Natural killer cell (primary cell): ENCODE measurements at regions not wholly inside any gene's neighbourhood (a gene's known extent, or its start where the extent isn't known, plus 50 kb on each side); places are given as distances from the start of the nearest gene placed in this dataset.

Experiments used
- ATAC-seq, 3 donors: fragments of 150-1000 bp in 2 of 3; fragments of 200-7000 bp in 1 of 3; cut with Tn5 transposase; 1 replicate in 1 of 3; 2 replicates in 2 of 3; pipeline ENCODE4 v1.10.0; 2021; ENCODE audit warnings: mild to moderate bottlenecking in 2 of 3, moderate library complexity in 2 of 3
- DNase-seq, 2 donors: peaks; one replicate each; pipeline versions ENCODE4 v3.0.0 to v3.0.0-alpha.2; 2013 to 2021; ENCODE audit warnings: mixed read lengths in 1 of 2
- H3K27ac ChIP-seq: one replicate; pipeline ENCODE4 v1.5.1; 2013; ENCODE audit warnings: mild to moderate bottlenecking, low read length
- H3K27me3 ChIP-seq: one replicate; pipeline ENCODE4 v1.6.1; 2013; ENCODE audit warnings: low read length; ENCODE audit not compliant: control insufficient read depth, insufficient read depth
- H3K36me3 ChIP-seq: one replicate; pipeline ENCODE4 v1.6.1; 2013; ENCODE audit warnings: low read length; ENCODE audit not compliant: control insufficient read depth, insufficient read depth
- H3K4me1 ChIP-seq: one replicate; pipeline ENCODE4 v1.6.1; 2013; ENCODE audit warnings: low read length; ENCODE audit not compliant: control insufficient read depth, insufficient read depth
- H3K4me3 ChIP-seq: one replicate; pipeline ENCODE4 v1.5.1; 2013; ENCODE audit warnings: low read length
- H3K9me3 ChIP-seq: one replicate; pipeline ENCODE4 v1.6.1; 2013; ENCODE audit warnings: low read length; ENCODE audit not compliant: control insufficient read depth, insufficient read depth
- H3K27ac Mint-ChIP-seq, 2 donors: one replicate each; pipeline ENCODE4 v1.8.0; 2022; ENCODE audit warnings: mild to moderate bottlenecking in 2 of 2, mixed read lengths in 2 of 2, moderate library complexity in 1 of 2
- H3K27me3 Mint-ChIP-seq, 2 donors: one replicate each; pipeline ENCODE4 v1.8.0; 2022; ENCODE audit warnings: low read depth in 2 of 2, mixed read lengths in 2 of 2
- H3K36me3 Mint-ChIP-seq: one replicate; pipeline ENCODE4 v1.8.0; 2022; ENCODE audit warnings: mixed read lengths
- H3K4me1 Mint-ChIP-seq, 2 donors: one replicate each; pipeline ENCODE4 v1.8.0; 2022; ENCODE audit warnings: mixed read lengths in 2 of 2
- H3K4me3 Mint-ChIP-seq: one replicate; pipeline ENCODE4 v1.8.0; 2022; ENCODE audit warnings: mild to moderate bottlenecking, moderate library complexity, mixed read lengths
- H3K9me3 Mint-ChIP-seq, 2 donors: one replicate each; pipeline ENCODE4 v1.8.0; 2022; ENCODE audit warnings: mixed read lengths in 2 of 2
- WGBS: methylation state at CpG from one replicate; pipeline ENCODE4 v1.1.7; 2013; ENCODE audit warnings: missing lambda C conversion rate; ENCODE audit not compliant: insufficient coverage; 5-methylcytosine and 5-hydroxymethylcytosine counted together
- intact Hi-C: fragments of 100-400 bp; cut with micrococcal nuclease; formaldehyde crosslinking; loops from one replicate; pipeline ENCODE4 v1.14.2; 2022
- TF ChIP-seq, protein P1 (sequence below): fragments of 200-600 bp; IDR thresholded peaks from one replicate; pipeline ENCODE4 v1.8.0; 2022; ENCODE audit warnings: antibody characterized with exemption

DNA sequence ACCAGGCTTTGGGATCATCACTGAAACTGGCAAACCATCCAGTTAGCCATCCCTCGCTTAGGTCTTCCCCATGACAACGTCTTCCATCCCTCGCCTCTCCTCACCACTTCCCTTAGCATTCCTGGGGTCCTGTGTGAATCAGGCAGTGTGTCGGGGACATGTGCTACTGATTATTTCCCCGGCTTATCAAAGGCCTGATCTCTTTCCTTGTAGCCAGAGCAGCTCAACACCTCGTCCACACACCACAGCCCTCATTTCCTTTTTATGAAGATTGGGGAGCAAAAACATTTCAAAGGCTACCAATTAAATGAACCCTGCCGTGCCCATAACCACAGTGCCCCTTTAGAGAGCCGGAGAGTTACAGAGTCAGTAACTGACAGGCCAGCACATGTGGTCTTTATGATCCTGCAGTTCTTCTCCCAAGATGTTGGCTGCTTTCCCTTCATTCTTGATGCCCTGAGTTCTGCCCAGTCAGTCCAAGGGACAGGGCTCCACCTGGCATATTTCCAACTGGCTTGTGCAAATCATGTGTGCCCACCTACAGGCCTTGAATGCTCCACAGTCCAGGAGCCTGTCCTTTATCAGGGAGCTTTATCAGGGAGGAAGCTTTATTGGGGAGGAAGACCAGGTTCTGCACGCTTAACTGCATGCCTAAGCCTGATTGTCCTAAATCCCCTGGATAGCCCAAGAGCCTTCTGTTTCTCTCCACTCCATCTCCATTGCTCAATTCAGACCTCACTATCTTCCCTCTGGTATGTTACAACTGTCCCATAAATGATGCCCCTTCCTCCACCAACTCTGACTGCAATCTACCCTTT is 343.1 kb downstream of the CYRIA start:
- no peak for ATAC-seq
- Histone ChIP-seq H3K27me3 (no peaks in the 10 kb centered on the region), H3K9me3 (no peaks in the 10 kb centered on the region), H3K4me3 (no peak overlapping the region), H3K27ac (no peak overlapping the region), H3K4me1 (no peaks in the 10 kb centered on the region), H3K36me3 (no peaks in the 10 kb centered on the region)
- intact Hi-C loops, result no loop called here
- Mint-ChIP-seq H3K27me3 (peaks cover 0 to 2% of the 10 kb centered on the region in 2 donors), H3K36me3 (no peaks in the 10 kb centered on the region), H3K4me1 (no peaks in the 10 kb centered on the region), H3K9me3 (no peaks in the 10 kb centered on the region), H3K4me3 (no peak overlapping the region), H3K27ac (no peak overlapping the region)
- TF ChIP-seq, protein P1, sequence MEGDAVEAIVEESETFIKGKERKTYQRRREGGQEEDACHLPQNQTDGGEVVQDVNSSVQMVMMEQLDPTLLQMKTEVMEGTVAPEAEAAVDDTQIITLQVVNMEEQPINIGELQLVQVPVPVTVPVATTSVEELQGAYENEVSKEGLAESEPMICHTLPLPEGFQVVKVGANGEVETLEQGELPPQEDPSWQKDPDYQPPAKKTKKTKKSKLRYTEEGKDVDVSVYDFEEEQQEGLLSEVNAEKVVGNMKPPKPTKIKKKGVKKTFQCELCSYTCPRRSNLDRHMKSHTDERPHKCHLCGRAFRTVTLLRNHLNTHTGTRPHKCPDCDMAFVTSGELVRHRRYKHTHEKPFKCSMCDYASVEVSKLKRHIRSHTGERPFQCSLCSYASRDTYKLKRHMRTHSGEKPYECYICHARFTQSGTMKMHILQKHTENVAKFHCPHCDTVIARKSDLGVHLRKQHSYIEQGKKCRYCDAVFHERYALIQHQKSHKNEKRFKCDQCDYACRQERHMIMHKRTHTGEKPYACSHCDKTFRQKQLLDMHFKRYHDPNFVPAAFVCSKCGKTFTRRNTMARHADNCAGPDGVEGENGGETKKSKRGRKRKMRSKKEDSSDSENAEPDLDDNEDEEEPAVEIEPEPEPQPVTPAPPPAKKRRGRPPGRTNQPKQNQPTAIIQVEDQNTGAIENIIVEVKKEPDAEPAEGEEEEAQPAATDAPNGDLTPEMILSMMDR, result no peak
- 61% methylated on average over 9 of the region's 9 CpGs for WGBS
- DNase-seq, result no peak

DNA sequence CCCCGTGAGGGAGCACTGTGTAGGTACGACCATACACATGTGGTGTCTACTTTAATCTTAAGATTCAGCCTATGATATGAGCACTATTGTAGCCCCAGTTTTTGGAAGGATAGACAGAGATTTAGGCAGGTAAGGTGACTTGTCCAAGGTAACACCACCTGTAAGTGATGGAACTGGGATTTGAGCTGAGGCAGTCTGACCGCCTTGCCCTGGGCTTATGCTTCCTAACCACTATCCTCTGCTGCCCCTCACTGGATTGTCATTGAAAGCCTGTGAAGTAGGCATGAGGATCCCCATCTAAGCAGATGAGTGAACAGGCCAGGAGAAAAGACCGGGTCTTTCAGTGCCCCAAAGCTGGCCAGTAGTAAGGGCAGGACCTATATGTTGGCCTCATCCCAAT is 343.8 kb downstream of the CYRIA start:
- Histone ChIP-seq H3K36me3 (no peaks in the 10 kb centered on the region), H3K4me3 (no peak overlapping the region), H3K4me1 (no peaks in the 10 kb centered on the region), H3K9me3 (no peaks in the 10 kb centered on the region), H3K27me3 (no peaks in the 10 kb centered on the region), H3K27ac (no peak overlapping the region)
- intact Hi-C loops, result no loop called here
- WGBS, result 89% methylated on average over 3 of the region's 4 CpGs
- no peak for ATAC-seq
- TF ChIP-seq, protein P1, result no peak
- no peak for DNase-seq
- Mint-ChIP-seq H3K4me1 (no peaks in the 10 kb centered on the region), H3K36me3 (no peaks in the 10 kb centered on the region), H3K27me3 (peaks cover 0 to 2% of the 10 kb centered on the region in 2 donors), H3K9me3 (no peaks in the 10 kb centered on the region), H3K27ac (no peak overlapping the region), H3K4me3 (no peak overlapping the region)

DNA sequence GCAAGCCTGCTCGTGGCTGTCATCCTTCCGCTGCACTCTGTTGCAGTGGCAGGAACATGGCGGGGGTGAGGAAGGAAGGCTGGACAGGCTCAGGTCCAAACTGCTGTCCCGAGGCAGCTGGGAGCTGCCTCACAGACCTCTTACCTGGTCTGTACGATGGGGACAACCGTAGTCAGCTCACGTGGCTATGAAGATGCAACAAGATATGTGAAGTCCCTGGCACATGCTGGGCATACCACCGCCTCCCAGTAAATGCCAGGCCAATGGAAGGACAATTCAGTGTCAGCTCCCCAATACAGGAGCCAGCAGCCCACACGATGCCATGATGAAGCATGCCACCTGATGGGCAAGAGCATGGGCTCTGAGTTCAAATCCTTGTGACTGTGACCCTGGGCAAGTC is 344.4 kb downstream of the CYRIA start:
- no peaks in the 10 kb centered on the region for H3K36me3 ChIP-seq
- H3K4me1 ChIP-seq, result no peaks in the 10 kb centered on the region
- H3K4me3 ChIP-seq, result no peak overlapping the region
- no peaks in the 10 kb centered on the region for H3K9me3 ChIP-seq
- no peak overlapping the region for H3K4me3 Mint-ChIP-seq
- DNase-seq, result no peak
- no peak overlapping the region for H3K27ac ChIP-seq
- intact Hi-C loops, result no loop called here
- H3K36me3 Mint-ChIP-seq, result no peaks in the 10 kb centered on the region
- H3K9me3 Mint-ChIP-seq, result no peaks in the 10 kb centered on the region
- TF ChIP-seq, protein P1, result no peak
- H3K4me1 Mint-ChIP-seq, result no peaks in the 10 kb centered on the region
- WGBS, result 89% methylated on average over 9 of the region's 9 CpGs
- H3K27me3 Mint-ChIP-seq, result peaks cover 0 to 2% of the 10 kb centered on the region in 2 donors
- no peak overlapping the region for H3K27ac Mint-ChIP-seq
- H3K27me3 ChIP-seq, result no peaks in the 10 kb centered on the region
- ATAC-seq, result no peak

DNA sequence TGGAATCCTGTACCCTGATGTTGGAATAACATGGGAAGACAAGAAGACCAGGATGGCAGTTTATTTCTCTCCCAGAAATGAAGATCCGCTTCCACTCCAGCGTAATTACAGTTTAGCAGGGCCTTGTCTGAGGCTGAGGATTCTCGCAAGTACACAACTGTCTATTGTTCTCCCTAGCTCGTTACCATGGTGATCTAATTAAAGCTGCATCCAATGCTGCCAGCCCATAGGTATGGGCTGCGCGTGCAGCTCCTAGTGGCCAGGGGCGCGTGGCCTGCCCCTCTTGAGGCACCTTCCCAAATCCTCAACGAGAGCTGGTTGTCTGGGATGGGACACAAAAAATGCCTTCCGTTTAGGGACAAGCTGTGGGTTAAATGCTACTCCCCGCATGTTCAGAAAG is 344.9 kb downstream of the CYRIA start:
- Mint-ChIP-seq H3K27me3 (peaks cover 0 to 2% of the 10 kb centered on the region in 2 donors), H3K27ac (no peak overlapping the region), H3K4me1 (no peaks in the 10 kb centered on the region), H3K9me3 (no peaks in the 10 kb centered on the region), H3K36me3 (no peaks in the 10 kb centered on the region), H3K4me3 (no peak overlapping the region)
- Histone ChIP-seq H3K4me3 (no peak overlapping the region), H3K27ac (no peak overlapping the region), H3K4me1 (no peaks in the 10 kb centered on the region), H3K36me3 (no peaks in the 10 kb centered on the region), H3K9me3 (no peaks in the 10 kb centered on the region), H3K27me3 (no peaks in the 10 kb centered on the region)
- 96% methylated on average over 11 of the region's 11 CpGs for WGBS
- intact Hi-C loops, result no loop called here
- no peak for ATAC-seq
- TF ChIP-seq, protein P1, result no peak
- DNase-seq, result no peak
